Loucy (cell line): ENCODE measurements at regions not wholly inside any gene's neighbourhood (a gene's known extent, or its start where the extent isn't known, plus 50 kb on each side); places are given as distances from the start of the nearest gene placed in this dataset.

Source experiments
- H2AFZ ChIP-seq: fragments of 200-600 bp; sonication (generic); 2 replicates; pipeline ENCODE4 v1.6.0; 2016; ENCODE audit warnings: antibody characterized with exemption, mild to moderate bottlenecking, low read length, moderate library complexity
- H3F3A ChIP-seq: fragments of 200-600 bp; 2 replicates; pipeline ENCODE4 v1.6.0; 2016; ENCODE audit warnings: antibody characterized with exemption, low read depth, mild to moderate bottlenecking
- H3K27me3 ChIP-seq: fragments of 200-600 bp; sonication (generic); 2 replicates; pipeline ENCODE4 v1.6.1; 2014; ENCODE audit warnings: low read length, mild to moderate bottlenecking; ENCODE audit not compliant: insufficient read depth, poor library complexity, severe bottlenecking
- H3K36me3 ChIP-seq: fragments of 200-600 bp; sonication (generic); 2 replicates; pipeline ENCODE4 v1.6.1; 2016; ENCODE audit warnings: low read length; ENCODE audit not compliant: insufficient read depth
- H3K4me1 ChIP-seq: fragments of 200-600 bp; sonication (generic); 2 replicates; pipeline ENCODE4 v1.5.1; 2014; ENCODE audit warnings: low read length, mild to moderate bottlenecking; ENCODE audit not compliant: insufficient read depth, poor library complexity, severe bottlenecking
- H3K4me2 ChIP-seq: fragments of 200-600 bp; sonication (generic); 2 replicates; pipeline ENCODE4 v1.6.0; 2014; ENCODE audit warnings: antibody characterized with exemption, low read length, low read depth, mild to moderate bottlenecking; ENCODE audit not compliant: poor library complexity, severe bottlenecking
- H3K4me3 ChIP-seq: fragments of 200-600 bp; sonication (generic); 2 replicates; pipeline ENCODE4 v1.5.1; 2014; ENCODE audit warnings: low read length, mild to moderate bottlenecking, mixed read lengths; ENCODE audit not compliant: poor library complexity, severe bottlenecking
- H3K79me2 ChIP-seq: fragments of 200-600 bp; sonication (generic); 2 replicates; pipeline ENCODE4 v1.6.1; 2014; ENCODE audit warnings: low read length; ENCODE audit not compliant: insufficient read depth
- H3K9ac ChIP-seq: fragments of 200-600 bp; sonication (generic); 2 replicates; pipeline ENCODE4 v1.6.0; 2014; ENCODE audit warnings: mild to moderate bottlenecking, low read depth, low read length, moderate library complexity; ENCODE audit not compliant: poor library complexity, severe bottlenecking
- H3K9me2 ChIP-seq: fragments of 200-600 bp; sonication (generic); replicated peaks from 2 replicates; pipeline ENCODE4 v1.6.1; 2016; ENCODE audit warnings: low read depth, low read length, mixed read lengths
- H3K9me3 ChIP-seq: fragments of 200-600 bp; sonication (generic); 2 replicates; pipeline ENCODE4 v1.6.1; 2014; ENCODE audit warnings: mild to moderate bottlenecking, antibody characterized with exemption, low read length, low read depth; ENCODE audit not compliant: insufficient read depth
- H4K20me1 ChIP-seq: fragments of 200-600 bp; sonication (generic); 2 replicates; pipeline ENCODE4 v1.6.0; 2014; ENCODE audit warnings: antibody characterized with exemption, low read length, mild to moderate bottlenecking; ENCODE audit not compliant: insufficient read depth, poor library complexity, severe bottlenecking
- EZH2phosphoT487 ChIP-seq: fragments of 200-600 bp; IDR thresholded peaks from 2 replicates; pipeline ENCODE4 v1.6.1; 2018; ENCODE audit warnings: antibody characterized with exemption, mild to moderate bottlenecking, moderate library complexity, borderline replicate concordance
- TF ChIP-seq, protein P1 (sequence below): fragments of 200-600 bp; sonication (generic); conservative IDR thresholded peaks from 2 replicates; pipeline ENCODE4 v1.5.1; 2014; ENCODE audit warnings: mild to moderate bottlenecking, antibody characterized with exemption, low read length

DNA sequence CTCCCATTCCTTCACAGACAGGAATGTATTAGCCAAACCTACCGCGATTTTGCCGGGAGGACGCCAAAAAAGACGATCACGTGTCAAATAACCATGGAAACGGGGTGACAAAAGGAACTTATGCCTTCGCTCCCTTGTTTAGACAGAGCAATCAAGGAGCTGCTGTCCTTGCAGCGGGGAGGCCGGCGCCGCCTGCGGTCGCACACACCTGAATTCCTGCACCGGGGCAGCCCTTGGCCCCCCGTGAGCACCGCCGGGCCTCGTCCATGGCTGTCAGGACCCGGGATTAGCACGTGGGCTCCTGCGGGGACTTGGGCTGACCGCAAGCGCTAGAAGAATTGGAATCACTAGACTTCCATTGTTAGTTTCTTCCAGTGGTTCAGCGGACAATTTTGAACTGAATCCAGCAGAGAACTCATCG, 193.1 kb downstream of the SHQ1 start:
- Histone ChIP-seq H3K36me3 (no peaks in the 10 kb centered on the region), H3K9ac (no peak overlapping the region), H3K4me1 (peaks cover 11% of the 10 kb centered on the region), H3K9me3 (no peaks in the 10 kb centered on the region), H2AFZ (no peak overlapping the region), H3K4me3 (no peak overlapping the region), H3K79me2 (no peaks in the 10 kb centered on the region), H3F3A (no peaks in the 10 kb centered on the region), H4K20me1 (no peaks in the 10 kb centered on the region), H3K9me2 (no peaks in the 10 kb centered on the region), H3K4me2 (no peak overlapping the region), H3K27me3 (no peaks in the 10 kb centered on the region)
- TF ChIP-seq, protein P1, sequence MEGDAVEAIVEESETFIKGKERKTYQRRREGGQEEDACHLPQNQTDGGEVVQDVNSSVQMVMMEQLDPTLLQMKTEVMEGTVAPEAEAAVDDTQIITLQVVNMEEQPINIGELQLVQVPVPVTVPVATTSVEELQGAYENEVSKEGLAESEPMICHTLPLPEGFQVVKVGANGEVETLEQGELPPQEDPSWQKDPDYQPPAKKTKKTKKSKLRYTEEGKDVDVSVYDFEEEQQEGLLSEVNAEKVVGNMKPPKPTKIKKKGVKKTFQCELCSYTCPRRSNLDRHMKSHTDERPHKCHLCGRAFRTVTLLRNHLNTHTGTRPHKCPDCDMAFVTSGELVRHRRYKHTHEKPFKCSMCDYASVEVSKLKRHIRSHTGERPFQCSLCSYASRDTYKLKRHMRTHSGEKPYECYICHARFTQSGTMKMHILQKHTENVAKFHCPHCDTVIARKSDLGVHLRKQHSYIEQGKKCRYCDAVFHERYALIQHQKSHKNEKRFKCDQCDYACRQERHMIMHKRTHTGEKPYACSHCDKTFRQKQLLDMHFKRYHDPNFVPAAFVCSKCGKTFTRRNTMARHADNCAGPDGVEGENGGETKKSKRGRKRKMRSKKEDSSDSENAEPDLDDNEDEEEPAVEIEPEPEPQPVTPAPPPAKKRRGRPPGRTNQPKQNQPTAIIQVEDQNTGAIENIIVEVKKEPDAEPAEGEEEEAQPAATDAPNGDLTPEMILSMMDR, result no peak
- TF ChIP-seq EZH2phosphoT487, result no peak

DNA sequence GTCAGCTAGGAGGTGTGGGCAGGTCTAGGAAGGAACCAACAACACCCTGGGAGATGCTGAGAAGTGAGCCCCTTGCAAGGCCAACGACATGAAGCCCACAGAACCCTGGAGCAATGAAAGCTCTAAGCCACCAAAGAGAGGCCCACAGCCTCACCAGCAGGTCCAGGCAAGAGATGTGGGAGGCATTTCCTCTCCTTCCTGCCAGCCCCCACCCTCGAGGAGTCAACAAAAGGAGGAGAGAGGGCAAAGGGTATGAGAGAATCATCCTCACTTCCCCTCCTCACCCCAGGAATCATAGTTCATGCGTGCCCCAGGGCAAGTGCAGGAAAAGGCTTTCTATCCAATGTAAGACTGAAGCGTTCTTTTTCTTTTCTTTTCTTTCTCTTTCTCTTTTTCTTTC, 195.8 kb downstream of the SHQ1 start:
- TF ChIP-seq EZH2phosphoT487, result no peak
- TF ChIP-seq, protein P1, result no peak
- Histone ChIP-seq H2AFZ (no peak overlapping the region), H3K36me3 (no peaks in the 10 kb centered on the region), H3K9ac (no peak overlapping the region), H3K4me1 (peaks cover under 1% of the 10 kb centered on the region), H3K9me3 (no peaks in the 10 kb centered on the region), H3F3A (no peaks in the 10 kb centered on the region), H3K4me3 (no peak overlapping the region), H3K27me3 (no peaks in the 10 kb centered on the region), H4K20me1 (no peaks in the 10 kb centered on the region), H3K79me2 (no peaks in the 10 kb centered on the region), H3K4me2 (no peak overlapping the region), H3K9me2 (no peaks in the 10 kb centered on the region)

DNA sequence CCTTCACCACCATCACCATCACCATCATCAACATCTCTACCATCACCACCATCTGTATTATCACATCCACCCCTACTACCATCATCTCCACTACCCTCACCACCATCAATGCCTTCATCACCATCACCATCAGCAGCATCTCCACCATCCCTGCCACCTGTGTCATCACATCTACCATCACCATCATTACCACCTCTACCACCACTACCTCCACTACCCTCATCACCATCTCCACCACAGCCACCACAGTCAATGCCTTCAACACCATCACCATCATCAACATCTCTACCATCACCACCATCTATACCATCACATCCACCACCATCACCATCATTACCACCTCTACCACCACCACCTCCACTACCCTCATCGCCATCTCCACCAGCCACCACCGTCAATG, 196.7 kb downstream of the SHQ1 start:
- H3K4me1 ChIP-seq, result no peaks in the 10 kb centered on the region
- no peak overlapping the region for H3K4me2 ChIP-seq
- no peaks in the 10 kb centered on the region for H3K27me3 ChIP-seq
- no peaks in the 10 kb centered on the region for H3K36me3 ChIP-seq
- no peak overlapping the region for H2AFZ ChIP-seq
- H3K9me3 ChIP-seq, result no peaks in the 10 kb centered on the region
- H3K4me3 ChIP-seq, result no peak overlapping the region
- no peaks in the 10 kb centered on the region for H3K9me2 ChIP-seq
- H3K79me2 ChIP-seq, result no peaks in the 10 kb centered on the region
- H3K9ac ChIP-seq, result no peak overlapping the region
- H4K20me1 ChIP-seq, result no peaks in the 10 kb centered on the region
- TF ChIP-seq, protein P1, result no peak
- TF ChIP-seq EZH2phosphoT487, result no peak
- no peaks in the 10 kb centered on the region for H3F3A ChIP-seq
